Progenitor cell of endocrine pancreas (in vitro differentiated cells): ENCODE measurements at regions not wholly inside any gene's neighbourhood (a gene's known extent, or its start where the extent isn't known, plus 50 kb on each side); places are given as distances from the start of the nearest gene placed in this dataset.

Source experiments
- DNase-seq: peaks from one replicate; pipeline ENCODE4 v3.0.0; 2021; ENCODE audit warnings: low spot score; ENCODE audit not compliant: unreplicated experiment
- H3K27ac Mint-ChIP-seq: 2 replicates; pipeline ENCODE4 v1.8.0; 2021; ENCODE audit warnings: mild to moderate bottlenecking, moderate library complexity, mixed read lengths
- H3K27me3 Mint-ChIP-seq: 2 replicates; pipeline ENCODE4 v1.8.0; 2021; ENCODE audit warnings: mixed read lengths
- H3K36me3 Mint-ChIP-seq: 2 replicates; pipeline ENCODE4 v1.8.0; 2022; ENCODE audit warnings: mixed read lengths; ENCODE audit not compliant: insufficient read depth
- H3K4me1 Mint-ChIP-seq: 2 replicates; pipeline ENCODE4 v1.8.0; 2021; ENCODE audit warnings: low read depth, mixed read lengths
- H3K4me3 Mint-ChIP-seq: 2 replicates; pipeline ENCODE4 v1.8.0; 2021; ENCODE audit warnings: low read depth, mild to moderate bottlenecking, moderate library complexity, mixed read lengths
- H3K9me3 Mint-ChIP-seq: 2 replicates; pipeline ENCODE4 v1.8.0; 2021; ENCODE audit warnings: low read depth, mixed read lengths
- TF ChIP-seq, protein P1 (sequence below): fragments of 200-600 bp; sonication (generic); IDR thresholded peaks from one replicate; pipeline ENCODE4 v1.5.0; 2021; ENCODE audit warnings: antibody characterized with exemption, mild to moderate bottlenecking; ENCODE audit not compliant: unreplicated experiment

GRCh38 chr13:83453723-83454122, 428.6 kb downstream of the SLITRK1 start:
- Mint-ChIP-seq H3K27ac (no peak overlapping the region), H3K36me3 (no peaks in the 10 kb centered on the region), H3K27me3 (no peaks in the 10 kb centered on the region), H3K9me3 (no peaks in the 10 kb centered on the region), H3K4me3 (no peak overlapping the region), H3K4me1 (no peaks in the 10 kb centered on the region)
- no peak for DNase-seq
- TF ChIP-seq, protein P1, sequence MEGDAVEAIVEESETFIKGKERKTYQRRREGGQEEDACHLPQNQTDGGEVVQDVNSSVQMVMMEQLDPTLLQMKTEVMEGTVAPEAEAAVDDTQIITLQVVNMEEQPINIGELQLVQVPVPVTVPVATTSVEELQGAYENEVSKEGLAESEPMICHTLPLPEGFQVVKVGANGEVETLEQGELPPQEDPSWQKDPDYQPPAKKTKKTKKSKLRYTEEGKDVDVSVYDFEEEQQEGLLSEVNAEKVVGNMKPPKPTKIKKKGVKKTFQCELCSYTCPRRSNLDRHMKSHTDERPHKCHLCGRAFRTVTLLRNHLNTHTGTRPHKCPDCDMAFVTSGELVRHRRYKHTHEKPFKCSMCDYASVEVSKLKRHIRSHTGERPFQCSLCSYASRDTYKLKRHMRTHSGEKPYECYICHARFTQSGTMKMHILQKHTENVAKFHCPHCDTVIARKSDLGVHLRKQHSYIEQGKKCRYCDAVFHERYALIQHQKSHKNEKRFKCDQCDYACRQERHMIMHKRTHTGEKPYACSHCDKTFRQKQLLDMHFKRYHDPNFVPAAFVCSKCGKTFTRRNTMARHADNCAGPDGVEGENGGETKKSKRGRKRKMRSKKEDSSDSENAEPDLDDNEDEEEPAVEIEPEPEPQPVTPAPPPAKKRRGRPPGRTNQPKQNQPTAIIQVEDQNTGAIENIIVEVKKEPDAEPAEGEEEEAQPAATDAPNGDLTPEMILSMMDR = no peak

GRCh38 chr13:83453300-83453699, 429.0 kb downstream of the SLITRK1 start:
- H3K4me1 Mint-ChIP-seq = no peaks in the 10 kb centered on the region
- TF ChIP-seq, protein P1 = no peak
- no peak overlapping the region for H3K27ac Mint-ChIP-seq
- no peaks in the 10 kb centered on the region for H3K27me3 Mint-ChIP-seq
- DNase-seq = no peak
- no peak overlapping the region for H3K4me3 Mint-ChIP-seq
- H3K36me3 Mint-ChIP-seq = no peaks in the 10 kb centered on the region
- no peaks in the 10 kb centered on the region for H3K9me3 Mint-ChIP-seq

GRCh38 chr13:83452292-83452950, 429.9 kb downstream of the SLITRK1 start:
- no peaks in the 10 kb centered on the region for H3K4me1 Mint-ChIP-seq
- TF ChIP-seq, protein P1 = no peak
- H3K27ac Mint-ChIP-seq = no peak overlapping the region
- DNase-seq = no peak
- no peak overlapping the region for H3K4me3 Mint-ChIP-seq
- no peaks in the 10 kb centered on the region for H3K36me3 Mint-ChIP-seq
- no peaks in the 10 kb centered on the region for H3K27me3 Mint-ChIP-seq
- no peaks in the 10 kb centered on the region for H3K9me3 Mint-ChIP-seq

GRCh38 chr13:83450591-83450990, 431.7 kb downstream of the SLITRK1 start:
- H3K4me1 Mint-ChIP-seq = no peaks in the 10 kb centered on the region
- H3K27me3 Mint-ChIP-seq = no peaks in the 10 kb centered on the region
- peaks cover 4% of the 10 kb centered on the region for H3K9me3 Mint-ChIP-seq
- H3K36me3 Mint-ChIP-seq = no peaks in the 10 kb centered on the region
- TF ChIP-seq, protein P1 = no peak
- H3K27ac Mint-ChIP-seq = no peak overlapping the region
- no peak for DNase-seq
- H3K4me3 Mint-ChIP-seq = no peak overlapping the region

DNA sequence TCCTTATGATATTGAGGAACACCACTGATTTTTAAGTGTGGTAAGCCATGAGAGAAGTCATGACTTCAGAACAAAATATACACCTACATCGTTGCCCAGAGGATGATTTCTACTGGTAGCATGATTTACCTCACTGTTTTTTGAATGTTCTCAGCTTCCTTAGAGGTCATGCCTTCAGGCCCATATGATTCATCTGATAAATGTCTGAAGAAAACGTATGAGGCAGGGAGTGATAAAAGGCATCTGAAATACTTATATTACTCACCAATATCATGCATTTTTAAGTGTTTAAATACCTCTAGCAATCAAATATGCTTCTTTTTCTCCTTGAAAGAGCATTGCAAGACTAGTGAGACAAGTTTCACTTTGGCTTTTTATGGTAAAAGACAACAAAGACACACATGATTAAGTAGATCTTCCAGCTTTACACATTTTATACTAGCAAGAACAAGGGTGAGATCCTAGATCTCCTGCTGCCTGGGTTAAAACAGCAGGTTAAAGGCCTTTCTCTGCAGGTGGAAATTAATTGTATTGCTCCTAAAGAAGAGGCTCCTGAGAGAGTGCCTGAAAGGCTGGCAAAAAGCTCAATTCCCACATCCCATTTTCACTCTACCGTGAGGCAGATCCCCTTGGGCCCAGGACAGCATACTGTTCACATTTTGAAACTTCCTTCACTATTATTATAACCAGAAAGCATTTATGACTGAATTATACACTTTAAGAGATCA, 432.4 kb downstream of the SLITRK1 start:
- no peak for DNase-seq
- TF ChIP-seq, protein P1 = no peak
- no peak overlapping the region for H3K27ac Mint-ChIP-seq
- H3K4me1 Mint-ChIP-seq = no peaks in the 10 kb centered on the region
- H3K36me3 Mint-ChIP-seq = no peaks in the 10 kb centered on the region
- no peak overlapping the region for H3K4me3 Mint-ChIP-seq
- no peaks in the 10 kb centered on the region for H3K27me3 Mint-ChIP-seq
- peaks cover 4% of the 10 kb centered on the region for H3K9me3 Mint-ChIP-seq
